Panc1 (cell line): ENCODE measurements at regions not wholly inside any gene's neighbourhood (a gene's known extent, or its start where the extent isn't known, plus 50 kb on each side); places are given as distances from the start of the nearest gene placed in this dataset.

Source experiments
- ATAC-seq: fragments of 200-7000 bp; cut with Tn5 transposase; 2 replicates; pipeline ENCODE4 v1.9.1; 2020; ENCODE audit warnings: mild to moderate bottlenecking, moderate library complexity
- BruUV-seq: library from RNA; stranded (reverse); fragments of 400-500 nt; replicated peaks from 2 replicates; lab custom pipeline; 2021; lab: Mats Ljungman, UMichigan
- CTCF ChIA-PET: fragments of 300-600 bp; sonication (Branson Sonifier 250); formaldehyde crosslinking; loops from one replicate; lab custom pipeline; 2022; ENCODE audit warnings: antibody characterized with exemption; lab: Charles Lee
- POLR2A ChIA-PET: fragments of 300-600 bp; sonication (Branson Sonifier 250); formaldehyde crosslinking; loops from one replicate; lab custom pipeline; 2022; ENCODE audit warnings: antibody characterized with exemption; lab: Charles Lee
- DNase-seq: peaks from one replicate; pipeline ENCODE4 v3.0.0-alpha.2; 2010; ENCODE audit warnings: low read depth, low spot score
- H3K27ac ChIP-seq: 2 replicates; pipeline ENCODE4 v1.5.1; 2011; ENCODE audit warnings: mild to moderate bottlenecking, low read length, inconsistent platforms
- H3K27me3 ChIP-seq: fragments of 200-500 bp; sonication (Bioruptor generic); 2 replicates; pipeline ENCODE4 v1.6.0; 2014; ENCODE audit warnings: low read length, inconsistent platforms; ENCODE audit not compliant: control insufficient read depth, insufficient read depth
- H3K36me3 ChIP-seq: fragments of 200-500 bp; sonication (Bioruptor generic); 2 replicates; pipeline ENCODE4 v1.5.1; 2014; ENCODE audit warnings: inconsistent platforms, mild to moderate bottlenecking, low read length, moderate library complexity; ENCODE audit not compliant: control insufficient read depth, insufficient read depth
- H3K4me1 ChIP-seq: 2 replicates; pipeline ENCODE4 v1.5.1; 2011; ENCODE audit warnings: inconsistent platforms, mild to moderate bottlenecking, low read length, moderate library complexity; ENCODE audit not compliant: control insufficient read depth, insufficient read depth
- H3K4me3 ChIP-seq, 2 experiments: 2 replicates each; pipeline ENCODE4 v1.5.1; 2011 to 2012; ENCODE audit warnings: low read depth in 2 of 2, low read length in 2 of 2, mild to moderate bottlenecking in 2 of 2, inconsistent platforms in 1 of 2, moderate library complexity in 1 of 2
- H3K9me3 ChIP-seq: fragments of 200-500 bp; sonication (Bioruptor generic); 2 replicates; pipeline ENCODE4 v1.5.1; 2014; ENCODE audit warnings: low read depth, mild to moderate bottlenecking, inconsistent platforms, low read length, moderate library complexity; ENCODE audit not compliant: control insufficient read depth, insufficient read depth
- CTCF ChIP-seq: fragments of 450-650 bp; IDR thresholded peaks from 2 replicates; pipeline ENCODE4 v1.5.1; 2017; ENCODE audit warnings: mild to moderate bottlenecking
- POLR2AphosphoS5 ChIP-seq: IDR thresholded peaks from 2 replicates; pipeline ENCODE4 v1.6.1; 2012; ENCODE audit warnings: mild to moderate bottlenecking, low read depth, low read length, moderate library complexity
- REST ChIP-seq, 2 experiments: IDR thresholded peaks; 2 replicates each; pipeline ENCODE4 v1.6.1; 2011 to 2012; ENCODE audit warnings: low read depth in 2 of 2, control low read depth in 1 of 2, low read length in 1 of 2, mild to moderate bottlenecking in 1 of 2, moderate library complexity in 1 of 2; ENCODE audit not compliant: insufficient read depth in 1 of 2
- SIN3A ChIP-seq: IDR thresholded peaks from 2 replicates; pipeline ENCODE4 v1.6.1; 2012; ENCODE audit warnings: low read depth, mild to moderate bottlenecking, low read length, moderate library complexity, borderline replicate concordance; ENCODE audit not compliant: insufficient read depth
- TCF7L2 ChIP-seq: IDR thresholded peaks from 2 replicates; pipeline ENCODE4 v1.6.1; 2011; ENCODE audit warnings: mild to moderate bottlenecking, low read depth, low read length, inconsistent platforms
- in situ Hi-C: cut with HindIII; loops from 2 replicates; pipeline ENCODE4 v1.10.0; 2016; ENCODE audit warnings: low sequenced_read_pairs, low pct_unique_long_range_greater_than_20kb
- intact Hi-C: fragments of 100-400 bp; cut with micrococcal nuclease; formaldehyde crosslinking; loops from one replicate; pipeline ENCODE4 v1.10.0; 2022; ENCODE audit not compliant: unreplicated experiment

- no peak for ATAC-seq
- CTCF ChIA-PET: no interaction called here
- intact Hi-C loops (no loop called here), in situ Hi-C loops (no loop called here)
- no peak for DNase-seq
- TF ChIP-seq SIN3A (no peak), REST (IDR thresholded peaks at IDR 0.05; ENCODE audit: insufficient read depth in 1 of 2, low read depth in 2 of 2, low read length in 1 of 2) (no peak), TCF7L2 (no peak), CTCF (no peak), POLR2AphosphoS5 (no peak)
- H3K36me3 ChIP-seq: no peaks in the 10 kb centered on the region
- H3K9me3 ChIP-seq: no peaks in the 10 kb centered on the region
- POLR2A ChIA-PET: no interaction called here
- H3K27ac ChIP-seq: no peak overlapping the region
- no peak overlapping the region for H3K4me3 ChIP-seq
- H3K4me1 ChIP-seq: no peaks in the 10 kb centered on the region
- H3K27me3 ChIP-seq: no peaks in the 10 kb centered on the region
- no TSS peak for BruUV-seq
These were observed 65.1 kb upstream of the ITM2B start for GRCh38 chr13:48167866-48168265.

- Histone ChIP-seq H3K36me3 (no peaks in the 10 kb centered on the region), H3K4me3 (no peak overlapping the region), H3K9me3 (no peaks in the 10 kb centered on the region), H3K4me1 (no peaks in the 10 kb centered on the region), H3K27me3 (no peaks in the 10 kb centered on the region), H3K27ac (no peak overlapping the region)
- BruUV-seq: no TSS peak
- in situ Hi-C loops (no loop called here), intact Hi-C loops (no loop called here)
- DNase-seq (no peak), ATAC-seq (no peak)
- CTCF ChIA-PET: no interaction called here
- TF ChIP-seq REST (IDR thresholded peaks at IDR 0.05; ENCODE audit: insufficient read depth in 1 of 2, low read depth in 2 of 2, low read length in 1 of 2) (no peak), SIN3A (no peak), TCF7L2 (no peak), POLR2AphosphoS5 (no peak), CTCF (no peak)
- POLR2A ChIA-PET: no interaction called here
These were observed 67.3 kb upstream of the ITM2B start for GRCh38 chr13:48165727-48166126.
